Spleen (tissue), 11 donors: ENCODE measurements at regions not wholly inside any gene's neighbourhood (a gene's known extent, or its start where the extent isn't known, plus 50 kb on each side); places are given as distances from the start of the nearest gene placed in this dataset.
"Not testable (repeated sequence)": the region's sequence is repeated elsewhere in the genome, so short reads cannot be mapped to it uniquely, and the experiment has no call there.

ENCODE experiments used
- DNase-seq: peaks from one replicate; pipeline ENCODE4 v3.0.0-alpha.2; 2020
- H3K27ac ChIP-seq, 8 donors: fragments of 200-600 bp; sonication (generic) in 7 of 8; 1 replicate in 4 of 8; 2 replicates in 4 of 8; pipeline versions ENCODE4 v1.5.0 to v1.8.0; 2016 to 2021; ENCODE audit warnings: inconsistent platforms in 4 of 8, mild to moderate bottlenecking in 4 of 8, moderate library complexity in 1 of 8
- H3K27me3 ChIP-seq, 7 donors: fragments of 200-600 bp; sonication (generic) in 6 of 7; replicated peaks in 1 of 7; 1 replicate in 4 of 7; 2 replicates in 3 of 7; pipeline versions ENCODE4 v1.5.0 to v1.8.0; 2016 to 2021; ENCODE audit warnings: inconsistent platforms in 3 of 7, mild to moderate bottlenecking in 1 of 7
- H3K36me3 ChIP-seq, 6 donors: fragments of 200-600 bp; sonication (generic) in 5 of 6; 1 replicate in 4 of 6; 2 replicates in 2 of 6; pipeline versions ENCODE4 v1.5.0 to v1.8.0; 2016 to 2021; ENCODE audit warnings: inconsistent platforms in 2 of 6
- H3K4me1 ChIP-seq, 6 donors: fragments of 200-600 bp; sonication (generic) in 5 of 6; 1 replicate in 3 of 6; 2 replicates in 3 of 6; pipeline versions ENCODE4 v1.5.0 to v1.8.0; 2016 to 2021; ENCODE audit warnings: inconsistent platforms in 3 of 6
- H3K4me3 ChIP-seq, 8 donors: fragments of 200-600 bp; sonication (generic) in 7 of 8; 1 replicate in 4 of 8; 2 replicates in 4 of 8; pipeline versions ENCODE4 v1.5.0 to v1.8.0; 2016 to 2021; ENCODE audit warnings: inconsistent platforms in 4 of 8, mild to moderate bottlenecking in 4 of 8, moderate library complexity in 2 of 8
- H3K9me3 ChIP-seq, 8 donors: fragments of 200-600 bp; sonication (generic) in 7 of 8; 1 replicate in 4 of 8; 2 replicates in 4 of 8; pipeline versions ENCODE4 v1.5.0 to v1.8.0; 2016 to 2021; ENCODE audit warnings: inconsistent platforms in 4 of 8
- CTCF ChIP-seq, 11 experiments: fragments of 200-600 bp in 7 of 11; fragments of 450-650 bp in 4 of 11; sonication (generic) in 4 of 11; IDR thresholded peaks in 8 of 11; conservative IDR thresholded peaks in 3 of 11; 1 replicate in 7 of 11; 2 replicates in 4 of 11; pipeline versions ENCODE4 v1.4.0 to v1.8.0; 2016 to 2021; ENCODE audit warnings: antibody characterized with exemption in 11 of 11, inconsistent platforms in 4 of 11, mild to moderate bottlenecking in 1 of 11
- POLR2A ChIP-seq, 3 donors: fragments of 450-650 bp; IDR thresholded peaks; one replicate each; pipeline ENCODE4 v1.5.1; 2017; ENCODE audit warnings: antibody characterized with exemption in 3 of 3, mild to moderate bottlenecking in 1 of 3
- POLR2AphosphoS5 ChIP-seq, 3 donors: sonication (generic); formaldehyde crosslinking; IDR thresholded peaks; one replicate each; pipeline ENCODE4 v1.5.1; 2017; ENCODE audit warnings: antibody characterized with exemption in 3 of 3
- WGBS, 5 donors: extraction: QIAGEN DNeasy Blood & Tissue Kit in 3 of 5; methylation state at CpG; one replicate each; pipeline versions ENCODE4 v1.1.5 to v1.1.7; 2013 to 2018; 5-methylcytosine and 5-hydroxymethylcytosine counted together
- intact Hi-C: fragments of 100-400 bp; cut with DNase I; formaldehyde crosslinking; loops from one replicate; pipeline ENCODE4 v1.15.0; 2023; ENCODE audit warnings: low total_unique reads
- donor health status: healthy with polysubstance abuse.
- donor health status: DM: no; HTN: no; CAD: no; lungs with moderate emphysema.
- donor health status: DM: no; HTN: no; CAD: no.
- donor health status: Bipolar disorder and iron deficiency.
- donor health status: healthy.
- donor health status: DM: no; HTN: no; CAD: no.
- donor health status: DM: yes; HTN: yes; CAD: no.

- Histone ChIP-seq H3K4me1 (no peaks in the 10 kb centered on the region), H3K27me3 (no peaks in the 10 kb centered on the region), H3K4me3 (no peak overlapping the region), H3K27ac (no peak overlapping the region), H3K36me3 (no peaks in the 10 kb centered on the region), H3K9me3 (peaks cover 0 to 43% (median 24%) of the 10 kb centered on the region in 8 donors)
- DNase-seq = no peak
- 51 to 66% (median 62%) methylated on average over 3 of the region's 3 CpGs for WGBS, 5 donors
- no peak for TF ChIP-seq POLR2A (IDR thresholded peaks at IDR 0.05)
- TF ChIP-seq POLR2AphosphoS5 (IDR thresholded peaks at IDR 0.05) = no peak
- TF ChIP-seq CTCF (IDR thresholded peaks at IDR 0.05 in 8 of 11, conservative IDR thresholded peaks at IDR 0.05 in 3 of 11) = no peak
- intact Hi-C loops = no loop called here
Measured at GRCh38 chr2:51918113-51918512, 886.2 kb upstream of the NRXN1 start.

GRCh38 chr2:51903728-51904127 is 871.8 kb upstream of the NRXN1 start:
- TF ChIP-seq POLR2A (IDR thresholded peaks at IDR 0.05) (no peak), POLR2AphosphoS5 (IDR thresholded peaks at IDR 0.05) (no peak), CTCF (IDR thresholded peaks at IDR 0.05 in 8 of 11, conservative IDR thresholded peaks at IDR 0.05 in 3 of 11) (no peak)
- intact Hi-C loops = no loop called here
- no peak for DNase-seq
- no peak overlapping the region for H3K4me3 ChIP-seq
- H3K4me1 ChIP-seq = no peaks in the 10 kb centered on the region
- H3K9me3 ChIP-seq = peaks cover 0 to 6% (median 0%) of the 10 kb centered on the region in 8 donors
- H3K36me3 ChIP-seq = no peaks in the 10 kb centered on the region
- no peaks in the 10 kb centered on the region for H3K27me3 ChIP-seq
- 27 to 58% (median 46%) methylated on average over 1 of the region's 1 CpG for WGBS, 5 donors
- H3K27ac ChIP-seq = no peak overlapping the region

DNA sequence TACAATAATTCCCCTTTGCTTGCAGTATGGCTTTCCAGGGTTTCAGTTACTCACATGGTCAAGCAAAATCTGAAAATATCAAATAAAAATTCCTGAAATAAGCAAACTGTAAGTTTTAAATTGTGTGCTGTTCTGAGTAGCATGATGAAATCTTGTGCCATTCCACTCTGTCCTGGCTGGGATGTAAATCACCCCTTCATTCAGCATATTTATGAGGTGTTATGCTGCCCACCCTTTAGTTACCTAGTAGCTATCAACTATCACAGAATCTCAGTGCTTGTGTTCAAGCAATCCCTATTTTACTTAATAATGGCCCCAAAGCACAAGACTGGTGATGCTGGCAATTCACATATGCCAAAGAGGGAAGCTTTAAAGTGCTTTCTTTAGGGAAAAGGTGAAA is 867.7 kb upstream of the NRXN1 start:
- intact Hi-C loops = no loop called here
- no peak for DNase-seq
- Histone ChIP-seq H3K4me1 (no peaks in the 10 kb centered on the region), H3K36me3 (no peaks in the 10 kb centered on the region), H3K27me3 (no peaks in the 10 kb centered on the region), H3K4me3 (no peak overlapping the region), H3K27ac (no peak overlapping the region), H3K9me3 (peaks cover 0 to 6% (median 0%) of the 10 kb centered on the region in 8 donors)
- no peak for TF ChIP-seq CTCF (IDR thresholded peaks at IDR 0.05 in 8 of 11, conservative IDR thresholded peaks at IDR 0.05 in 3 of 11)
- TF ChIP-seq POLR2A (IDR thresholded peaks at IDR 0.05) = no peak
- no peak for TF ChIP-seq POLR2AphosphoS5 (IDR thresholded peaks at IDR 0.05)

- H3K27me3 ChIP-seq, intact Hi-C loops, H3K27ac ChIP-seq, H3K4me1 ChIP-seq, H3K4me3 ChIP-seq, DNase-seq, H3K36me3 ChIP-seq: not testable (repeated sequence)
- WGBS, 5 donors = 75 to 84% (median 83%) methylated on average over 3 of the region's 3 CpGs
- peaks cover 0 to 24% (median 16%) of the 10 kb centered on the region in 8 donors for H3K9me3 ChIP-seq
Measured at GRCh38 chr2:51894584-51894983, 862.7 kb upstream of the NRXN1 start.

GRCh38 chr2:51888120-51888519 is 856.2 kb upstream of the NRXN1 start:
- DNase-seq = no peak
- intact Hi-C loops = no loop called here
- WGBS, 5 donors = 53 to 81% (median 72%) methylated on average over 1 of the region's 1 CpG
- TF ChIP-seq CTCF (IDR thresholded peaks at IDR 0.05 in 8 of 11, conservative IDR thresholded peaks at IDR 0.05 in 3 of 11) (no peak), POLR2A (IDR thresholded peaks at IDR 0.05) (no peak), POLR2AphosphoS5 (IDR thresholded peaks at IDR 0.05) (no peak)
- Histone ChIP-seq H3K27me3 (no peaks in the 10 kb centered on the region), H3K9me3 (peaks cover 0 to 37% (median 19%) of the 10 kb centered on the region in 8 donors), H3K36me3 (no peaks in the 10 kb centered on the region), H3K4me3 (no peak overlapping the region), H3K4me1 (no peaks in the 10 kb centered on the region), H3K27ac (no peak overlapping the region)
